Esophagus squamous epithelium (tissue), 4 donors: ENCODE measurements at regions not wholly inside any gene's neighbourhood (a gene's known extent, or its start where the extent isn't known, plus 50 kb on each side); places are given as distances from the start of the nearest gene placed in this dataset.

ENCODE experiments used
- POLR2A ChIP-seq, 4 donors: fragments of 450-650 bp; IDR thresholded peaks; one replicate each; pipeline ENCODE4 v1.6.1; 2017; ENCODE audit warnings: antibody characterized with exemption in 4 of 4, mild to moderate bottlenecking in 4 of 4, moderate library complexity in 3 of 4
- TF ChIP-seq, protein P1 (sequence below), 6 experiments: fragments of 450-650 bp in 4 of 6; fragments of 200-600 bp in 2 of 6; sonication (generic) in 2 of 6; IDR thresholded peaks; one replicate each; pipeline ENCODE4 v1.5.1; 2016 to 2019; ENCODE audit warnings: antibody characterized with exemption in 6 of 6, mild to moderate bottlenecking in 4 of 6, moderate library complexity in 4 of 6

DNA sequence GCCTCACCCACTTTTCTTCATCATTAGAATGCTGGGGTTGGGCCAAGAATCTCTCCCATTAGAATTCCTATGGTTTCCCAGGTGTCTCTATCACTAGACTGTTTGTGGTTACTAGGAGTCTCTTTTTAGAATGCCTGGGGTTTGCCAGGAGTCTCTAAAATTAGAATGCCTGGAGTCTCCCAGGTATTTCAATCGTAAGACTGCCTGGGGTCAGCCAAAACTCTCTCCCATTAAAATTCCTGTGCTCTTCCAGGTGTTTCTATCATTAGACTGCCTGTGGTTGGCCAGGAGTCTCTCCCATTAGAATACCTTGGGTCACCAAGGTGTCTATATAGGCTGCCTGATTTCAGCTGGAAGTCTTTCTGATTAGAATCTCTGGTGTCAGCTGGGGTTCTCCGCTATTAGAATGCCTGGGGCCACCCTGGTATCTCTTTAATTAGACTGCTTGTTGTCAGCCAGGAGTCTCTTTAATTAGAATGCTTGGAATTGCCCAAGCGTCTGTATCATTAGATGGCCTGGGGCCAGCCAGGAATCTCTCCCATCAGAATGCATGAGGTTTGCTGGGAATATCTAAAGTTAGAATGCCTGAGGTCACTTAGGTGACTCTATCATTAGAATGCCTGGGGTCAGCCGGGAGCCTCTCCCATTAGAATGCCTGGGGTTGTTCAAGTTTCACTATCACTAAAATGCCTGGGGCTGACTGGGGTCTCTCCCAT, 1479.2 kb downstream of the UQCRFS1 start:
- TF ChIP-seq, protein P1, sequence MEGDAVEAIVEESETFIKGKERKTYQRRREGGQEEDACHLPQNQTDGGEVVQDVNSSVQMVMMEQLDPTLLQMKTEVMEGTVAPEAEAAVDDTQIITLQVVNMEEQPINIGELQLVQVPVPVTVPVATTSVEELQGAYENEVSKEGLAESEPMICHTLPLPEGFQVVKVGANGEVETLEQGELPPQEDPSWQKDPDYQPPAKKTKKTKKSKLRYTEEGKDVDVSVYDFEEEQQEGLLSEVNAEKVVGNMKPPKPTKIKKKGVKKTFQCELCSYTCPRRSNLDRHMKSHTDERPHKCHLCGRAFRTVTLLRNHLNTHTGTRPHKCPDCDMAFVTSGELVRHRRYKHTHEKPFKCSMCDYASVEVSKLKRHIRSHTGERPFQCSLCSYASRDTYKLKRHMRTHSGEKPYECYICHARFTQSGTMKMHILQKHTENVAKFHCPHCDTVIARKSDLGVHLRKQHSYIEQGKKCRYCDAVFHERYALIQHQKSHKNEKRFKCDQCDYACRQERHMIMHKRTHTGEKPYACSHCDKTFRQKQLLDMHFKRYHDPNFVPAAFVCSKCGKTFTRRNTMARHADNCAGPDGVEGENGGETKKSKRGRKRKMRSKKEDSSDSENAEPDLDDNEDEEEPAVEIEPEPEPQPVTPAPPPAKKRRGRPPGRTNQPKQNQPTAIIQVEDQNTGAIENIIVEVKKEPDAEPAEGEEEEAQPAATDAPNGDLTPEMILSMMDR (IDR thresholded peaks at IDR 0.05), result no peak
- no peak for TF ChIP-seq POLR2A (IDR thresholded peaks at IDR 0.05)
